ENCODE measurements at regions not wholly inside any gene's neighbourhood (a gene's known extent, or its start where the extent isn't known, plus 50 kb on each side); places are given as distances from the start of the nearest gene placed in this dataset.

- TF ChIP-seq POLR2A (IDR thresholded peaks at IDR 0.05): no peak
- TF ChIP-seq CTCF (IDR thresholded peaks at IDR 0.05): no peak
- TF ChIP-seq EP300 (IDR thresholded peaks at IDR 0.05): no peak
- Histone ChIP-seq H3K27ac (no peak overlapping the region), H3K9me3 (no peaks in the 10 kb centered on the region), H3K27me3 (no peaks in the 10 kb centered on the region), H3K4me1 (no peaks in the 10 kb centered on the region), H3K4me3 (no peak overlapping the region), H3K36me3 (no peaks in the 10 kb centered on the region)
- DNase-seq (ENCODE audit: low spot score in 2 of 2): no peak
Observed at GRCh38 chr3:72118628-72119027, 333.7 kb upstream of the PROK2 start.

DNA sequence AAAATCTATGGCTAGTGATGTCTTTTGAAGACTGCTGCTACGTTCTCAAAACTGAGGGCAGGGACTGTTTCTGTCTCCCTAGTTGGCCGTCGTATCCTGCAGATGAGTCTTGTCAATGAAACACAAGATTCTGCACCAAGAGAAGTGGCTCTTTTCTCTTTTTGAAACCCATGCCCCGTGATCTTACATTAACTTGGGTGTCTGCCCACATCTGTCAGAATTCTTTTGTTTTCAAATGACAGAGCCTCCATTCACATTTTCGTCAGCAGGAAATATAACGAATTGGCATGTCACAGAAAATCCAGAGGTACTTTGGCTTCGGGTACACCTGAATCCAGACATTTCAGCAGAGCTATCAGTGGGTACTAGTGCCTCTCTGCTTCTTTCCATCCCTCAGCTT, 331.3 kb upstream of the PROK2 start:
- Histone ChIP-seq H3K27me3 (no peaks in the 10 kb centered on the region), H3K4me3 (no peak overlapping the region), H3K27ac (no peak overlapping the region), H3K4me1 (no peaks in the 10 kb centered on the region), H3K9me3 (no peaks in the 10 kb centered on the region), H3K36me3 (no peaks in the 10 kb centered on the region)
- DNase-seq (ENCODE audit: low spot score in 2 of 2): no peak
- 63 to 85% methylated on average over 7 of the region's 7 CpGs for WGBS, 2 donors
- TF ChIP-seq CTCF (IDR thresholded peaks at IDR 0.05) (no peak), EP300 (IDR thresholded peaks at IDR 0.05) (no peak), POLR2A (IDR thresholded peaks at IDR 0.05) (no peak)

GRCh38 chr3:72115307-72115706, 330.4 kb upstream of the PROK2 start:
- TF ChIP-seq CTCF (IDR thresholded peaks at IDR 0.05): no peak
- TF ChIP-seq EP300 (IDR thresholded peaks at IDR 0.05): no peak
- TF ChIP-seq POLR2A (IDR thresholded peaks at IDR 0.05): no peak
- Histone ChIP-seq H3K9me3 (no peaks in the 10 kb centered on the region), H3K27me3 (no peaks in the 10 kb centered on the region), H3K27ac (no peak overlapping the region), H3K4me3 (no peak overlapping the region), H3K4me1 (no peaks in the 10 kb centered on the region), H3K36me3 (no peaks in the 10 kb centered on the region)
- 97% methylated on average over 6 of the region's 6 CpGs for WGBS, 2 donors
- DNase-seq (ENCODE audit: low spot score in 2 of 2): no peak

DNA sequence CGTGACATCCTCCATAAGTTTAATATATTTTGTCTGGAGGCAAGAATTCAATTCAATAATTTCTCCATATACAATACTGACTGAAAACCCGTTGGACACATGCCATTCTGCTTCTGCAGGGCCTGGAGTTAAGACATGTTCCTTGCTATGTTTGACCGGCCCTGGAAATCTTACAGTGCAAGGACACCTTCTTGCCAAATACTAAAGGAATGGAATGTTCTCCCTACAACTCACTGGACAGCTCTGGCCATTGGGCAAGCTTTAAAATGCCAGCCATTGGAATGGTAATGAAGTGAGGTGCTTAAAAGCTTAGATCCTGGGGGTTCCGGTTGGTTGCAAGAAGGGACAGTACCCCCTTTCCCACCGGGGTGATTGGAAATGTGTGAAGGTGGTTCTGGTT, 329.8 kb upstream of the PROK2 start:
- DNase-seq (ENCODE audit: low spot score in 2 of 2): no peak
- Histone ChIP-seq H3K27me3 (no peaks in the 10 kb centered on the region), H3K9me3 (no peaks in the 10 kb centered on the region), H3K36me3 (no peaks in the 10 kb centered on the region), H3K4me3 (no peak overlapping the region), H3K4me1 (no peaks in the 10 kb centered on the region), H3K27ac (no peak overlapping the region)
- TF ChIP-seq EP300 (IDR thresholded peaks at IDR 0.05) (no peak), POLR2A (IDR thresholded peaks at IDR 0.05) (no peak), CTCF (IDR thresholded peaks at IDR 0.05) (no peak)
- 67 to 77% methylated on average over 5 of the region's 5 CpGs for WGBS, 2 donors

GRCh38 chr3:72113964-72114363, 329.0 kb upstream of the PROK2 start:
- TF ChIP-seq POLR2A (IDR thresholded peaks at IDR 0.05) (no peak), CTCF (IDR thresholded peaks at IDR 0.05) (no peak), EP300 (IDR thresholded peaks at IDR 0.05) (no peak)
- Histone ChIP-seq H3K36me3 (no peaks in the 10 kb centered on the region), H3K27ac (no peak overlapping the region), H3K9me3 (no peaks in the 10 kb centered on the region), H3K27me3 (no peaks in the 10 kb centered on the region), H3K4me3 (no peak overlapping the region), H3K4me1 (no peaks in the 10 kb centered on the region)
- WGBS, 2 donors: 95 to 100% methylated on average over 3 of the region's 3 CpGs
- DNase-seq (ENCODE audit: low spot score in 2 of 2): no peak
